IMR-90 (cell line): ENCODE measurements at regions not wholly inside any gene's neighbourhood (a gene's known extent, or its start where the extent isn't known, plus 50 kb on each side); places are given as distances from the start of the nearest gene placed in this dataset.

Experiments
- ATAC-seq: fragments of 200-7000 bp; cut with Tn5 transposase; 2 replicates; pipeline ENCODE4 v1.9.1; 2020; ENCODE audit warnings: low read depth, mild to moderate bottlenecking, moderate library complexity
- BruUV-seq: library from RNA; stranded (reverse); fragments of 400-500 nt; replicated peaks from 2 replicates; lab custom pipeline; 2021; lab: Mats Ljungman, UMichigan
- CTCF ChIA-PET: fragments of 300-600 bp; formaldehyde crosslinking; extraction: SDS; loops from one replicate; lab custom pipeline; 2021; ENCODE audit warnings: antibody characterized with exemption; lab: Yijun Ruan, JAX
- POLR2A ChIA-PET: fragments of 300-600 bp; sonication (Branson Sonifier 250); formaldehyde crosslinking; loops from one replicate; lab custom pipeline; 2022; ENCODE audit warnings: antibody characterized with exemption; ENCODE audit not compliant: unreplicated experiment; lab: Charles Lee
- DNase-seq: peaks from one replicate; pipeline ENCODE4 v3.0.0; 2013
- H2AFZ ChIP-seq: replicated peaks from 2 replicates; pipeline ENCODE3; 2013; ENCODE audit warnings: low read length, mild to moderate bottlenecking; ENCODE audit not compliant: poor library complexity
- H2AK5ac ChIP-seq: 2 replicates; pipeline ENCODE4 v1.6.1; 2013; ENCODE audit warnings: low read depth, low read length, inconsistent platforms
- H2AK9ac ChIP-seq: replicated peaks from 2 replicates; pipeline ENCODE3; 2013; ENCODE audit warnings: mild to moderate bottlenecking, low read depth, low read length, moderate library complexity; ENCODE audit not compliant: poor library complexity
- H2BK120ac ChIP-seq: 2 replicates; pipeline ENCODE4 v1.6.1; 2013; ENCODE audit warnings: low read depth, low read length, inconsistent platforms
- H2BK15ac ChIP-seq: 3 replicates; pipeline ENCODE4 v1.6.1; 2013; ENCODE audit warnings: low read depth, low read length, inconsistent platforms
- H2BK20ac ChIP-seq: 2 replicates; pipeline ENCODE4 v1.6.1; 2013; ENCODE audit warnings: low read depth, mild to moderate bottlenecking, inconsistent platforms, low read length, moderate library complexity
- H2BK5ac ChIP-seq: 2 replicates; pipeline ENCODE4 v1.6.1; 2013; ENCODE audit warnings: mild to moderate bottlenecking, low read depth, low read length, inconsistent platforms; ENCODE audit not compliant: poor library complexity, severe bottlenecking
- H3K14ac ChIP-seq: replicated peaks from 2 replicates; pipeline ENCODE4 v1.6.1; 2013; ENCODE audit warnings: low read depth, low read length, inconsistent platforms
- H3K18ac ChIP-seq: 2 replicates; pipeline ENCODE4 v1.6.1; 2013; ENCODE audit warnings: low read depth, low read length, control low read depth
- H3K23ac ChIP-seq: 2 replicates; pipeline ENCODE4 v1.6.1; 2013; ENCODE audit warnings: low read depth, low read length, inconsistent platforms
- H3K27ac ChIP-seq: 2 replicates; pipeline ENCODE4 v1.5.1; 2013; ENCODE audit warnings: mild to moderate bottlenecking, control low read depth, low read length; ENCODE audit not compliant: insufficient read depth
- H3K27me3 ChIP-seq: 2 replicates; pipeline ENCODE4 v1.6.1; 2013; ENCODE audit warnings: low read length; ENCODE audit not compliant: control insufficient read depth, insufficient read depth
- H3K36me3 ChIP-seq: 2 replicates; pipeline ENCODE4 v1.6.1; 2013; ENCODE audit warnings: low read length, mixed read lengths; ENCODE audit not compliant: control insufficient read depth, insufficient read depth
- H3K4ac ChIP-seq: 2 replicates; pipeline ENCODE4 v1.6.1; 2013; ENCODE audit warnings: low read depth, low read length, inconsistent platforms
- H3K4me1 ChIP-seq: 2 replicates; pipeline ENCODE4 v1.6.1; 2013; ENCODE audit warnings: low read length, mixed read lengths; ENCODE audit not compliant: control insufficient read depth, insufficient read depth
- H3K4me2 ChIP-seq: 2 replicates; pipeline ENCODE4 v1.6.1; 2013; ENCODE audit warnings: low read depth, mild to moderate bottlenecking, control low read depth, low read length, moderate library complexity
- H3K4me3 ChIP-seq: 2 replicates; pipeline ENCODE4 v1.5.1; 2013; ENCODE audit warnings: low read depth, mild to moderate bottlenecking, control low read depth, low read length, moderate library complexity; ENCODE audit not compliant: insufficient read depth
- H3K56ac ChIP-seq: 2 replicates; pipeline ENCODE4 v1.6.1; 2013; ENCODE audit warnings: low read length, inconsistent platforms; ENCODE audit not compliant: insufficient read depth; ENCODE audit errors: extremely low read depth
- H3K79me1 ChIP-seq, 2 experiments: 2 replicates each; pipeline ENCODE4 v1.6.1; 2013; ENCODE audit warnings: low read length in 2 of 2, inconsistent platforms in 1 of 2, low read depth in 1 of 2
- H3K9ac ChIP-seq: 2 replicates; pipeline ENCODE4 v1.6.1; 2013; ENCODE audit warnings: low read depth, low read length, control low read depth
- H3K9me1 ChIP-seq: 2 replicates; pipeline ENCODE4 v1.6.1; 2013; ENCODE audit warnings: low read length, inconsistent platforms; ENCODE audit not compliant: insufficient read depth
- H3K9me3 ChIP-seq: 2 replicates; pipeline ENCODE4 v1.6.1; 2013; ENCODE audit warnings: low read length; ENCODE audit not compliant: control insufficient read depth, insufficient read depth
- H4K20me1 ChIP-seq: 2 replicates; pipeline ENCODE4 v1.6.1; 2013; ENCODE audit warnings: low read length, inconsistent platforms; ENCODE audit not compliant: insufficient read depth
- H4K5ac ChIP-seq: 2 replicates; pipeline ENCODE4 v1.6.1; 2013; ENCODE audit warnings: mild to moderate bottlenecking, low read depth, low read length, control low read depth
- H4K8ac ChIP-seq, 2 experiments: 2 replicates each; pipeline ENCODE4 v1.6.1; 2013; ENCODE audit warnings: low read depth in 2 of 2, low read length in 2 of 2, control low read depth in 1 of 2, inconsistent platforms in 1 of 2
- H4K91ac ChIP-seq: 2 replicates; pipeline ENCODE4 v1.6.1; 2013; ENCODE audit warnings: low read depth, low read length, inconsistent platforms; ENCODE audit not compliant: insufficient read depth
- BHLHE40 ChIP-seq: fragments of 150-350 bp; IDR thresholded peaks from 2 replicates; pipeline ENCODE4 v1.6.1; 2016; ENCODE audit warnings: mild to moderate bottlenecking, low read depth, low read length
- CEBPB ChIP-seq: IDR thresholded peaks from 2 replicates; pipeline ENCODE4 v1.6.1; 2012; ENCODE audit warnings: low read depth, low read length, improper control_type of control experiment
- CHD1 ChIP-seq: IDR thresholded peaks from 2 replicates; pipeline ENCODE4 v1.6.1; 2012; ENCODE audit warnings: low read depth, low read length, improper control_type of control experiment
- FOS ChIP-seq: fragments of 150-350 bp; IDR thresholded peaks from 2 replicates; pipeline ENCODE4 v1.6.1; 2016; ENCODE audit warnings: low read depth, low read length
- MAFK ChIP-seq: IDR thresholded peaks from 2 replicates; pipeline ENCODE4 v1.6.1; 2012; ENCODE audit warnings: low read depth, low read length, improper control_type of control experiment
- MAZ ChIP-seq: IDR thresholded peaks from 2 replicates; pipeline ENCODE4 v1.6.1; 2012; ENCODE audit warnings: low read depth, mild to moderate bottlenecking, low read length, improper control_type of control experiment, moderate library complexity, borderline replicate concordance
- MXI1 ChIP-seq: IDR thresholded peaks from 2 replicates; pipeline ENCODE4 v1.6.1; 2012; ENCODE audit warnings: low read depth, mild to moderate bottlenecking, low read length, moderate library complexity, borderline replicate concordance
- NFE2L2 ChIP-seq: fragments of 150-350 bp; IDR thresholded peaks from 2 replicates; pipeline ENCODE4 v1.6.1; 2016; ENCODE audit warnings: low read depth, mild to moderate bottlenecking, low read length
- POLR2A ChIP-seq: IDR thresholded peaks from 2 replicates; pipeline ENCODE4 v1.6.1; 2012; ENCODE audit warnings: mild to moderate bottlenecking, low read depth, low read length
- RAD21 ChIP-seq: IDR thresholded peaks from 2 replicates; pipeline ENCODE4 v1.6.1; 2012; ENCODE audit warnings: low read length, improper control_type of control experiment
- RCOR1 ChIP-seq: IDR thresholded peaks from 2 replicates; pipeline ENCODE4 v1.6.1; 2012; ENCODE audit warnings: mild to moderate bottlenecking, low read length, improper control_type of control experiment; ENCODE audit not compliant: insufficient replicate concordance
- RFX5 ChIP-seq: IDR thresholded peaks from 2 replicates; pipeline ENCODE4 v1.8.0; 2012; ENCODE audit warnings: low read depth, mild to moderate bottlenecking, low read length, moderate library complexity
- SMC3 ChIP-seq: fragments of 150-350 bp; IDR thresholded peaks from 2 replicates; pipeline ENCODE4 v1.6.1; 2016; ENCODE audit warnings: low read depth, mild to moderate bottlenecking, antibody characterized with exemption, low read length, moderate library complexity
- WGBS, 2 experiments: methylation state at CpG; one replicate each; pipeline versions ENCODE4 v1.1.5 to v1.1.7; 2013; ENCODE audit warnings: missing lambda C conversion rate in 2 of 2; ENCODE audit not compliant: insufficient read length in 1 of 2; ENCODE audit errors: extremely low coverage in 2 of 2; 5-methylcytosine and 5-hydroxymethylcytosine counted together
- dilution Hi-C: fragments of 300-500 bp; cut with HindIII; formaldehyde crosslinking; loops from one replicate; pipeline ENCODE4 v1.14.3; 2018; ENCODE audit warnings: low sequenced_read_pairs; ENCODE audit not compliant: unreplicated experiment
- in situ Hi-C: fragments of 300-500 bp; cut with MboI; formaldehyde crosslinking; loops from 3 replicates; pipeline ENCODE4 v1.14.3; 2019; ENCODE audit warnings: low sequenced_read_pairs, inconsistent platforms, mixed read lengths
- intact Hi-C: fragments of 100-400 bp; cut with micrococcal nuclease; formaldehyde crosslinking; loops from 2 replicates; pipeline ENCODE4 v1.10.0; 2022
- TF ChIP-seq, protein P1 (sequence below): fragments of 150-350 bp; IDR thresholded peaks from 2 replicates; pipeline ENCODE4 v1.6.1; 2016; ENCODE audit warnings: low read depth, mild to moderate bottlenecking, low read length, moderate library complexity, borderline replicate concordance
- TF ChIP-seq, protein P2 (sequence below): fragments of 150-350 bp; IDR thresholded peaks from 2 replicates; pipeline ENCODE4 v1.6.1; 2017; ENCODE audit warnings: mild to moderate bottlenecking, antibody characterized with exemption, low read length, low read depth
- TF ChIP-seq, protein P3 (sequence below): conservative IDR thresholded peaks from 2 replicates; pipeline ENCODE4 v1.5.1; 2012; ENCODE audit warnings: mild to moderate bottlenecking, low read depth, low read length, improper control_type of control experiment

DNA sequence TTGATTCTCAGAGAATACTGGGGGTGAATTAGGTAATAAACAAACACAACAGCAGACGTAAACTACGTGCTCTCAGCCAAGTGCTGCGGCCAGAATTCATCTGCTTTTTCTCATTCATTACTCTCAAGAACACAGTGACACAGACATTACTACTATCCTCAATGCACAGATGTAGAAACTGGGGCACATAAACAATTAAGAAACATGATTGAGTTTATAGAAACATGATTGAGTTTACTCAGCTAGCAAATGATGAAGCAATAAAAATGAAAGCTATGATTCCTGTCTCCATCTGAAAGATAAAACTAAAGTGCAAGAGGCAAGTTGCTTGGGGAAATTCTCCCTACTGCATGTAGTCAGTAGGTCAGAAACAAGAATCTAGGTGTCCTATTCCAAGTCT, 140.5 kb downstream of the IFI44 start:
- Histone ChIP-seq H3K27me3 (no peaks in the 10 kb centered on the region), H2BK5ac (no peak overlapping the region), H3K9me1 (no peaks in the 10 kb centered on the region), H3K14ac (no peak overlapping the region), H3K56ac (no peak overlapping the region), H2AK5ac (no peak overlapping the region), H2BK20ac (no peak overlapping the region), H2AFZ (no peak overlapping the region), H3K18ac (no peak overlapping the region), H3K9ac (no peak overlapping the region), H3K4me2 (no peak overlapping the region), H2BK15ac (no peak overlapping the region), H4K91ac (no peak overlapping the region), H3K9me3 (0 out of 2 replicates have a peak, but pooled peaks cover 2% of the 10 kb centered on the region), H3K79me1 (no peaks in the 10 kb centered on the region), H3K4me1 (no peaks in the 10 kb centered on the region), H3K4me3 (no peak overlapping the region), H2BK120ac (no peak overlapping the region), H3K27ac (no peak overlapping the region), H4K8ac (no peak overlapping the region), H3K36me3 (no peaks in the 10 kb centered on the region), H4K5ac (no peak overlapping the region), H2AK9ac (no peak overlapping the region), H3K23ac (no peak overlapping the region), H3K4ac (no peak overlapping the region), H4K20me1 (no peaks in the 10 kb centered on the region)
- no TSS peak for BruUV-seq
- no peak for DNase-seq
- dilution Hi-C loops: no loop called here
- ATAC-seq: no peak
- in situ Hi-C loops: no loop called here
- WGBS, 2 experiments: no CpG with 5 or more reads among the region's 3 CpGs
- ChIA-PET POLR2A (no interaction called here), CTCF (no interaction called here)
- intact Hi-C loops: no loop called here
- TF ChIP-seq RAD21 (no peak), SMC3 (no peak), CHD1 (no peak), MXI1 (no peak), MAZ (no peak), CEBPB (no peak), RCOR1 (no peak), NFE2L2 (no peak), FOS (no peak), BHLHE40 (no peak), RFX5 (no peak), POLR2A (no peak), MAFK (no peak)
- TF ChIP-seq, protein P1, sequence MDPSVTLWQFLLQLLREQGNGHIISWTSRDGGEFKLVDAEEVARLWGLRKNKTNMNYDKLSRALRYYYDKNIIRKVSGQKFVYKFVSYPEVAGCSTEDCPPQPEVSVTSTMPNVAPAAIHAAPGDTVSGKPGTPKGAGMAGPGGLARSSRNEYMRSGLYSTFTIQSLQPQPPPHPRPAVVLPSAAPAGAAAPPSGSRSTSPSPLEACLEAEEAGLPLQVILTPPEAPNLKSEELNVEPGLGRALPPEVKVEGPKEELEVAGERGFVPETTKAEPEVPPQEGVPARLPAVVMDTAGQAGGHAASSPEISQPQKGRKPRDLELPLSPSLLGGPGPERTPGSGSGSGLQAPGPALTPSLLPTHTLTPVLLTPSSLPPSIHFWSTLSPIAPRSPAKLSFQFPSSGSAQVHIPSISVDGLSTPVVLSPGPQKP: no peak
- TF ChIP-seq, protein P2, sequence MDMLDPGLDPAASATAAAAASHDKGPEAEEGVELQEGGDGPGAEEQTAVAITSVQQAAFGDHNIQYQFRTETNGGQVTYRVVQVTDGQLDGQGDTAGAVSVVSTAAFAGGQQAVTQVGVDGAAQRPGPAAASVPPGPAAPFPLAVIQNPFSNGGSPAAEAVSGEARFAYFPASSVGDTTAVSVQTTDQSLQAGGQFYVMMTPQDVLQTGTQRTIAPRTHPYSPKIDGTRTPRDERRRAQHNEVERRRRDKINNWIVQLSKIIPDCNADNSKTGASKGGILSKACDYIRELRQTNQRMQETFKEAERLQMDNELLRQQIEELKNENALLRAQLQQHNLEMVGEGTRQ: no peak
- TF ChIP-seq, protein P3, sequence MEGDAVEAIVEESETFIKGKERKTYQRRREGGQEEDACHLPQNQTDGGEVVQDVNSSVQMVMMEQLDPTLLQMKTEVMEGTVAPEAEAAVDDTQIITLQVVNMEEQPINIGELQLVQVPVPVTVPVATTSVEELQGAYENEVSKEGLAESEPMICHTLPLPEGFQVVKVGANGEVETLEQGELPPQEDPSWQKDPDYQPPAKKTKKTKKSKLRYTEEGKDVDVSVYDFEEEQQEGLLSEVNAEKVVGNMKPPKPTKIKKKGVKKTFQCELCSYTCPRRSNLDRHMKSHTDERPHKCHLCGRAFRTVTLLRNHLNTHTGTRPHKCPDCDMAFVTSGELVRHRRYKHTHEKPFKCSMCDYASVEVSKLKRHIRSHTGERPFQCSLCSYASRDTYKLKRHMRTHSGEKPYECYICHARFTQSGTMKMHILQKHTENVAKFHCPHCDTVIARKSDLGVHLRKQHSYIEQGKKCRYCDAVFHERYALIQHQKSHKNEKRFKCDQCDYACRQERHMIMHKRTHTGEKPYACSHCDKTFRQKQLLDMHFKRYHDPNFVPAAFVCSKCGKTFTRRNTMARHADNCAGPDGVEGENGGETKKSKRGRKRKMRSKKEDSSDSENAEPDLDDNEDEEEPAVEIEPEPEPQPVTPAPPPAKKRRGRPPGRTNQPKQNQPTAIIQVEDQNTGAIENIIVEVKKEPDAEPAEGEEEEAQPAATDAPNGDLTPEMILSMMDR: no peak
